IMR-90 (cell line): ENCODE measurements at regions not wholly inside any gene's neighbourhood (a gene's known extent, or its start where the extent isn't known, plus 50 kb on each side); places are given as distances from the start of the nearest gene placed in this dataset.

Experiments
- ATAC-seq: fragments of 200-7000 bp; cut with Tn5 transposase; 2 replicates; pipeline ENCODE4 v1.9.1; 2020; ENCODE audit warnings: low read depth, mild to moderate bottlenecking, moderate library complexity
- BruUV-seq: library from RNA; stranded (reverse); fragments of 400-500 nt; replicated peaks from 2 replicates; lab custom pipeline; 2021; lab: Mats Ljungman, UMichigan
- CTCF ChIA-PET: fragments of 300-600 bp; formaldehyde crosslinking; extraction: SDS; loops from one replicate; lab custom pipeline; 2021; ENCODE audit warnings: antibody characterized with exemption; lab: Yijun Ruan, JAX
- POLR2A ChIA-PET: fragments of 300-600 bp; sonication (Branson Sonifier 250); formaldehyde crosslinking; loops from one replicate; lab custom pipeline; 2022; ENCODE audit warnings: antibody characterized with exemption; ENCODE audit not compliant: unreplicated experiment; lab: Charles Lee
- DNase-seq: peaks from one replicate; pipeline ENCODE4 v3.0.0; 2013
- H2AFZ ChIP-seq: replicated peaks from 2 replicates; pipeline ENCODE3; 2013; ENCODE audit warnings: low read length, mild to moderate bottlenecking; ENCODE audit not compliant: poor library complexity
- H2AK5ac ChIP-seq: 2 replicates; pipeline ENCODE4 v1.6.1; 2013; ENCODE audit warnings: low read depth, low read length, inconsistent platforms
- H2AK9ac ChIP-seq: replicated peaks from 2 replicates; pipeline ENCODE3; 2013; ENCODE audit warnings: mild to moderate bottlenecking, low read depth, low read length, moderate library complexity; ENCODE audit not compliant: poor library complexity
- H2BK120ac ChIP-seq: 2 replicates; pipeline ENCODE4 v1.6.1; 2013; ENCODE audit warnings: low read depth, low read length, inconsistent platforms
- H2BK15ac ChIP-seq: 3 replicates; pipeline ENCODE4 v1.6.1; 2013; ENCODE audit warnings: low read depth, low read length, inconsistent platforms
- H2BK20ac ChIP-seq: 2 replicates; pipeline ENCODE4 v1.6.1; 2013; ENCODE audit warnings: low read depth, mild to moderate bottlenecking, inconsistent platforms, low read length, moderate library complexity
- H2BK5ac ChIP-seq: 2 replicates; pipeline ENCODE4 v1.6.1; 2013; ENCODE audit warnings: mild to moderate bottlenecking, low read depth, low read length, inconsistent platforms; ENCODE audit not compliant: poor library complexity, severe bottlenecking
- H3K14ac ChIP-seq: replicated peaks from 2 replicates; pipeline ENCODE4 v1.6.1; 2013; ENCODE audit warnings: low read depth, low read length, inconsistent platforms
- H3K18ac ChIP-seq: 2 replicates; pipeline ENCODE4 v1.6.1; 2013; ENCODE audit warnings: low read depth, low read length, control low read depth
- H3K23ac ChIP-seq: 2 replicates; pipeline ENCODE4 v1.6.1; 2013; ENCODE audit warnings: low read depth, low read length, inconsistent platforms
- H3K27ac ChIP-seq: 2 replicates; pipeline ENCODE4 v1.5.1; 2013; ENCODE audit warnings: mild to moderate bottlenecking, control low read depth, low read length; ENCODE audit not compliant: insufficient read depth
- H3K27me3 ChIP-seq: 2 replicates; pipeline ENCODE4 v1.6.1; 2013; ENCODE audit warnings: low read length; ENCODE audit not compliant: control insufficient read depth, insufficient read depth
- H3K36me3 ChIP-seq: 2 replicates; pipeline ENCODE4 v1.6.1; 2013; ENCODE audit warnings: low read length, mixed read lengths; ENCODE audit not compliant: control insufficient read depth, insufficient read depth
- H3K4ac ChIP-seq: 2 replicates; pipeline ENCODE4 v1.6.1; 2013; ENCODE audit warnings: low read depth, low read length, inconsistent platforms
- H3K4me1 ChIP-seq: 2 replicates; pipeline ENCODE4 v1.6.1; 2013; ENCODE audit warnings: low read length, mixed read lengths; ENCODE audit not compliant: control insufficient read depth, insufficient read depth
- H3K4me2 ChIP-seq: 2 replicates; pipeline ENCODE4 v1.6.1; 2013; ENCODE audit warnings: low read depth, mild to moderate bottlenecking, control low read depth, low read length, moderate library complexity
- H3K4me3 ChIP-seq: 2 replicates; pipeline ENCODE4 v1.5.1; 2013; ENCODE audit warnings: low read depth, mild to moderate bottlenecking, control low read depth, low read length, moderate library complexity; ENCODE audit not compliant: insufficient read depth
- H3K56ac ChIP-seq: 2 replicates; pipeline ENCODE4 v1.6.1; 2013; ENCODE audit warnings: low read length, inconsistent platforms; ENCODE audit not compliant: insufficient read depth; ENCODE audit errors: extremely low read depth
- H3K79me1 ChIP-seq, 2 experiments: 2 replicates each; pipeline ENCODE4 v1.6.1; 2013; ENCODE audit warnings: low read length in 2 of 2, inconsistent platforms in 1 of 2, low read depth in 1 of 2
- H3K9ac ChIP-seq: 2 replicates; pipeline ENCODE4 v1.6.1; 2013; ENCODE audit warnings: low read depth, low read length, control low read depth
- H3K9me1 ChIP-seq: 2 replicates; pipeline ENCODE4 v1.6.1; 2013; ENCODE audit warnings: low read length, inconsistent platforms; ENCODE audit not compliant: insufficient read depth
- H3K9me3 ChIP-seq: 2 replicates; pipeline ENCODE4 v1.6.1; 2013; ENCODE audit warnings: low read length; ENCODE audit not compliant: control insufficient read depth, insufficient read depth
- H4K20me1 ChIP-seq: 2 replicates; pipeline ENCODE4 v1.6.1; 2013; ENCODE audit warnings: low read length, inconsistent platforms; ENCODE audit not compliant: insufficient read depth
- H4K5ac ChIP-seq: 2 replicates; pipeline ENCODE4 v1.6.1; 2013; ENCODE audit warnings: mild to moderate bottlenecking, low read depth, low read length, control low read depth
- H4K8ac ChIP-seq, 2 experiments: 2 replicates each; pipeline ENCODE4 v1.6.1; 2013; ENCODE audit warnings: low read depth in 2 of 2, low read length in 2 of 2, control low read depth in 1 of 2, inconsistent platforms in 1 of 2
- H4K91ac ChIP-seq: 2 replicates; pipeline ENCODE4 v1.6.1; 2013; ENCODE audit warnings: low read depth, low read length, inconsistent platforms; ENCODE audit not compliant: insufficient read depth
- CHD1 ChIP-seq: IDR thresholded peaks from 2 replicates; pipeline ENCODE4 v1.6.1; 2012; ENCODE audit warnings: low read depth, low read length, improper control_type of control experiment
- ELK1 ChIP-seq: fragments of 150-350 bp; IDR thresholded peaks from 2 replicates; pipeline ENCODE4 v1.6.1; 2016; ENCODE audit warnings: low read depth, mild to moderate bottlenecking, low read length, moderate library complexity, borderline replicate concordance
- NFE2L2 ChIP-seq: fragments of 150-350 bp; IDR thresholded peaks from 2 replicates; pipeline ENCODE4 v1.6.1; 2016; ENCODE audit warnings: low read depth, mild to moderate bottlenecking, low read length
- SMC3 ChIP-seq: fragments of 150-350 bp; IDR thresholded peaks from 2 replicates; pipeline ENCODE4 v1.6.1; 2016; ENCODE audit warnings: low read depth, mild to moderate bottlenecking, antibody characterized with exemption, low read length, moderate library complexity
- WGBS, 2 experiments: methylation state at CpG; one replicate each; pipeline versions ENCODE4 v1.1.5 to v1.1.7; 2013; ENCODE audit warnings: missing lambda C conversion rate in 2 of 2; ENCODE audit not compliant: insufficient read length in 1 of 2; ENCODE audit errors: extremely low coverage in 2 of 2; 5-methylcytosine and 5-hydroxymethylcytosine counted together
- dilution Hi-C: fragments of 300-500 bp; cut with HindIII; formaldehyde crosslinking; loops from one replicate; pipeline ENCODE4 v1.14.3; 2018; ENCODE audit warnings: low sequenced_read_pairs; ENCODE audit not compliant: unreplicated experiment
- in situ Hi-C: fragments of 300-500 bp; cut with MboI; formaldehyde crosslinking; loops from 3 replicates; pipeline ENCODE4 v1.14.3; 2019; ENCODE audit warnings: low sequenced_read_pairs, inconsistent platforms, mixed read lengths
- intact Hi-C: fragments of 100-400 bp; cut with micrococcal nuclease; formaldehyde crosslinking; loops from 2 replicates; pipeline ENCODE4 v1.10.0; 2022

- Histone ChIP-seq H3K4me3 (no peak overlapping the region), H3K14ac (no peak overlapping the region), H3K4ac (no peak overlapping the region), H3K9ac (no peak overlapping the region), H3K36me3 (no peaks in the 10 kb centered on the region), H3K4me1 (no peaks in the 10 kb centered on the region), H3K23ac (no peak overlapping the region), H2AFZ (no peak overlapping the region), H2AK5ac (no peak overlapping the region), H2BK15ac (no peak overlapping the region), H3K27ac (no peak overlapping the region), H2AK9ac (no peak overlapping the region), H4K91ac (no peak overlapping the region), H3K9me1 (no peaks in the 10 kb centered on the region), H2BK120ac (no peak overlapping the region), H3K79me1 (no peaks in the 10 kb centered on the region), H3K56ac (no peak overlapping the region), H2BK5ac (no peak overlapping the region), H3K4me2 (no peak overlapping the region), H3K9me3 (peaks cover 10% of the 10 kb centered on the region), H4K20me1 (no peaks in the 10 kb centered on the region), H2BK20ac (no peak overlapping the region), H3K18ac (no peak overlapping the region), H4K5ac (no peak overlapping the region), H3K27me3 (no peaks in the 10 kb centered on the region), H4K8ac (no peak overlapping the region)
- ChIA-PET POLR2A (no interaction called here), CTCF (no interaction called here)
- no TSS peak for BruUV-seq
- ATAC-seq (no peak), DNase-seq (no peak)
- intact Hi-C loops (no loop called here), in situ Hi-C loops (no loop called here), dilution Hi-C loops (no loop called here)
- TF ChIP-seq NFE2L2: no peak
- TF ChIP-seq CHD1: no peak
- TF ChIP-seq SMC3: no peak
- no peak for TF ChIP-seq ELK1
- 70% methylated on average over 3 of the region's 6 CpGs; no CpG with 5 or more reads in 1 of the 2 experiments for WGBS, 2 experiments
Measured at GRCh38 chr1:239058190-239058589, 328.2 kb upstream of the CHRM3 start.
